PC-9 (cell line): ENCODE measurements at regions not wholly inside any gene's neighbourhood (a gene's known extent, or its start where the extent isn't known, plus 50 kb on each side); places are given as distances from the start of the nearest gene placed in this dataset.

Experiments
- CTCF ChIP-seq: fragments of 200-600 bp; sonication (generic); conservative IDR thresholded peaks from 2 replicates; pipeline ENCODE4 v1.6.1; 2017; ENCODE audit warnings: mixed run types, antibody characterized with exemption, mild to moderate bottlenecking, moderate library complexity
- EZH2 ChIP-seq: fragments of 200-600 bp; sonication (generic); IDR thresholded peaks from 2 replicates; pipeline ENCODE4 v1.8.0; 2017; ENCODE audit warnings: antibody characterized with exemption, low read depth

- TF ChIP-seq EZH2: no peak
- no peak for TF ChIP-seq CTCF
These were observed 1503.0 kb downstream of the EFNA5 start for GRCh38 chr5:106167766-106168165.
